ENCODE measurements at regions not wholly inside any gene's neighbourhood (a gene's known extent, or its start where the extent isn't known, plus 50 kb on each side); places are given as distances from the start of the nearest gene placed in this dataset.

DNA sequence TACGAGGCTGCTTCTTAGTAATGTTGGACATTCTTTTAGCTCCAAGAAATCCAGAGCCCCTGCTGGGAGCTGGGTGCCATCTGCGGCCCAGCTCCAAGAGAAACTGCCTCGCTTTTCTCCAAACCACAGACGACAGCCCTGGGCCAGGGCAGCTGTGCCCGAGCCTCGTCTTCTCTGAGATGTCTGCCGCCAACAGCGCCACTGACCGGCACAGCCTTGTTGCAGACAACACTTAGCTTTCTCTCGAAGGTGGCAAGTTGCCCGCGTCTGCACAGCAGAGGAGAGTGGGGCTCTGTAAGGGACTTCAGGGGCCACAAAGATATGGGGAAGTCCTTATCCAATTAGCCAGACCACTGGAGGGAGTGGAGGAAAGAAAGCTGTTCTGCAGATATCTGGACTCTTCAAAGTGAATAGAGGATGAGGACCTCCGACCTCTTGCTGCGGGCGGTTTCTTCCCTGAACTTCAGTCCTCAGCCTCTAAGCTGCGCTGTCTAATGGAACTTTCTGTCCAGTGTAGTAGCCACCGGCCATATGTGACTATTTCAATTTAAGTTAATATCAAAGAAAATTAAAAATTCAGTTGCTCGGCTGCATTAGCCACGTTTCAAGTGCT is 63.9 kb upstream of the DISP3 start:
- no peak for DNase-seq

DNA sequence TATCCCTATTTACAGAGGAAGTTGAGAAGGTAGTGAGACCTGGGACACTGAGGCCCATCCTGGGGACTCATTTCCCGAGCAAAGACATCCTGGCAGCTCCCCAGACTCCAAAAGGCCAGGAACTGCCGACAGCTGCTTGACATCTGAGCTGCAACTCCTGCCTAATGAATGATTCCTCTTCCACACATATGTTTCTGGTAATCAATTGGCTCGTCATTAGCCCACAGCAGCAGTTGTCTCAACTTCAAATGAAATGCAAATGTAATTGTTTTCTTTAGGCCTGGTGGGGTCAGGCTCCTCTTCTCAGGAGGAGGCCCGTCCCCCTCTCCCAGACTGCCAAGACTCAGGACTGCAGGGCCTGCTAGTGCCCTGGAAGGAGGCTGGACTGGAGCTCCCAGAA is 61.8 kb upstream of the DISP3 start:
- DNase-seq: no peak

DNA sequence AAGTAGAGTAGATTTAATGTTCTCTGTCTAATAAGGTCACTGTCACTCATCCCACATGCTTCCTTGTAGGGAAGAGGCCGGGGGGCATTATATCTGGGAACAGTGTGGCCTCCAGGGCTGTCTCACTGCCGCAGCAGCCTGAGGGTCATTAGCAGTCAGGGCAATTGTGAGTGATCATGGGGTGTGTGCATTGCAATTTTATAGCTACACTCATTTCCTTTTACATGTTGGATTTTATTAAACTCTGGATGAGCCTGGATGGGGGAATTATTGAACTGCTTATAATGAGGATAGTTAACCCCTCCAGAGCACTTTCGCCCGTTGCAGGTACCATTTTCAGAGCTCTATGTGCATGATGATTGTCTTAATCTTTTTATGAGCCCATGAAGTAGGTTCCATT is 60.9 kb upstream of the DISP3 start:
- no peak for DNase-seq

- DNase-seq: no peak
Observed at GRCh38 chr1:11421443-11421842, 57.5 kb upstream of the DISP3 start.

DNA sequence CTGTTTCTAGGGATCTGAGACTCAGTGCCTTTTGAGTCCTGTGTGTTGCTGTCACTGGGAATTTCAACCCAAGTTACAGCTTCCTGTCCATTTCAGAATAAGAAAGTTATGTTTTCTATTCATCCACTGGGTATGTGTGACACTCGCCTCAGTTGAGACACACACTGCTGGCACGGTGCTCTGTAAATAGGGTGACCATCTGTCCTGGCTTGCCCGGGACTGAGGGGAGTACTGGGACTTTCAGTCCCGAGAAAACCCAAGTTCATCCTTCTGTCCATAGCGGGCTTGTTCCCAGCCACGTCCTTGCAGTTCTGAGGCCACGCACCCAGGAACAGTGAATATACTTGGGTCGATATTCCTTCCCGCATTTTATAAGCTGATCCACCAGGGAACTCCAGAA is 56.3 kb upstream of the DISP3 start:
- DNase-seq: no peak

DNA sequence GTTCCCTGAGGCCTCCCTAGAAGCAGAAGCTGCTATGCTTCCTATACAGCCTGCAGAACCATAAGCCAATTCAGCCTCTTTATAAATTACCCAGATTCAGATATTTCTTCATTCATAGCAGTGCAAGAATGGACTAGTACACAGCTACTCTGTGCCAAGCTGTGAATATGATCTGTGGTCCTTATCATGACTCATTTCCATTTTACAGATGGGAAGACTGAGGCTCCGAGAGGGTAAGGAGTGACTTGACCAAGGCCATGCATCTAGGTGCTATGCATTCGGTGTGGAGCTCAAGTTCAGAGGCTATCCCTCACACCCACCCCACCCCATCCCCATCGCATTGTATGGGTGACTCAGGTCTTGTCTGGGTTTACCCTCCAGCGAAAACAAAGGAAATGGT is 52.3 kb upstream of the DISP3 start:
- DNase-seq: no peak

DNA sequence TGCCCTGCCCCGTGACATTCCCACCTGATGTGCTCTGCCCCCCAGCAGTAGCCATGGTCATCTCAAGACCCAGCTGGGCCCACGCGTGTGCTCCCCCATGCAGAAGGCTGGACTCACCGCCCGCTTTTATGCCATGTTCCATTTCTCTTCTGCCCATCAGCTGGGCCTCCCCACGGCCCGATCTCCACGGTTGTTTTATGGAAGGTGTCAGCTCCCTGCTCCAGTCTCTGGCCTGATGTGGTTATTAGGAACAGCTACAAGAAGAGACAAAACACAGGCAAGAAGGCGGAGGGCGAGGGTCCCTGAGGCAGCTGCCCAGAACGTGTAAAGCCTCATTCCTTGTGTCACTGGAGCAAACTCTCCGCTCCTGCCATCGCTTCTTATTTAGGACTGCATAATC is 50.2 kb upstream of the DISP3 start:
- DNase-seq: no peak

Measured in T-helper 2 cell (primary cell).